GM12878 (cell line): ENCODE measurements at regions not wholly inside any gene's neighbourhood (a gene's known extent, or its start where the extent isn't known, plus 50 kb on each side); places are given as distances from the start of the nearest gene placed in this dataset.

Experiments used
- KDM1A ChIP-seq: fragments of 200-600 bp; sonication (generic); IDR thresholded peaks from 2 replicates; pipeline ENCODE4 v1.6.1; 2016; ENCODE audit warnings: borderline replicate concordance
- NRF1 ChIP-seq: conservative IDR thresholded peaks from 2 replicates; pipeline ENCODE4 v1.6.1; 2011; ENCODE audit warnings: mild to moderate bottlenecking, low read depth, low read length, improper control_type of control experiment
- POLR2AphosphoS5 ChIP-seq: IDR thresholded peaks from 2 replicates; pipeline ENCODE4 v1.6.1; 2011; ENCODE audit warnings: mild to moderate bottlenecking, low read length, inconsistent platforms
- TAF1 ChIP-seq: IDR thresholded peaks from 2 replicates; pipeline ENCODE4 v1.6.1; 2011; ENCODE audit warnings: mild to moderate bottlenecking, low read depth, low read length, borderline replicate concordance
- TF ChIP-seq, protein P1 (sequence below): IDR thresholded peaks from 2 replicates; pipeline ENCODE4 v1.6.1; 2012; ENCODE audit warnings: low read depth, low read length, improper control_type of control experiment

DNA sequence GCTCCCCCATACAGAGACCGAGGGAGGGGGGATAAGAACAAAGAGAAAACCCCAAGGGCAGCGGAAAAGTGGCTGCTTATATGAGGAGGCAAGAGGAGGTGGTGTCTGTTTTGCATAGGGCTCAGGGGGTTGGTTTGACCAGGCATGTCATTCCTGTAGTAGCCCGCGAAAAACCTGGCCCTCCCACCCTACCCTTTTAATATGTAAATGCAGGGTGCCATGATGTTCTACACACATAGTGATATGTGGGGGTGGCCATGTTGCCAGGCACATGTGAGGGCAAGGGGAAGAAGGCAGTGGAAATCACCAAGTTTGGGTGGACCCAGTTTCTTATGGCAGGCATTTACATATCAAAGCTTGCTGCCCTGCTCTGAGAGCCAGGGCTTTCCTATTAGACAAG, 203.5 kb upstream of the UBL3 start:
- no peak for TF ChIP-seq TAF1
- TF ChIP-seq KDM1A, result no peak
- TF ChIP-seq, protein P1, sequence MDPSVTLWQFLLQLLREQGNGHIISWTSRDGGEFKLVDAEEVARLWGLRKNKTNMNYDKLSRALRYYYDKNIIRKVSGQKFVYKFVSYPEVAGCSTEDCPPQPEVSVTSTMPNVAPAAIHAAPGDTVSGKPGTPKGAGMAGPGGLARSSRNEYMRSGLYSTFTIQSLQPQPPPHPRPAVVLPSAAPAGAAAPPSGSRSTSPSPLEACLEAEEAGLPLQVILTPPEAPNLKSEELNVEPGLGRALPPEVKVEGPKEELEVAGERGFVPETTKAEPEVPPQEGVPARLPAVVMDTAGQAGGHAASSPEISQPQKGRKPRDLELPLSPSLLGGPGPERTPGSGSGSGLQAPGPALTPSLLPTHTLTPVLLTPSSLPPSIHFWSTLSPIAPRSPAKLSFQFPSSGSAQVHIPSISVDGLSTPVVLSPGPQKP, result no peak
- no peak for TF ChIP-seq POLR2AphosphoS5
- no peak for TF ChIP-seq NRF1
